Fibroblast of upper back skin (primary cell): ENCODE measurements at regions not wholly inside any gene's neighbourhood (a gene's known extent, or its start where the extent isn't known, plus 50 kb on each side); places are given as distances from the start of the nearest gene placed in this dataset.
"Not testable (repeated sequence)": the region's sequence is repeated elsewhere in the genome, so short reads cannot be mapped to it uniquely, and the experiment has no call there.

Experiments used
- DNase-seq: peaks from one replicate; pipeline ENCODE4 v3.0.0-alpha.2; 2013

GRCh38 chr3:160047876-160048275 lies 59.2 kb downstream of the IL12A start:
- DNase-seq: no peak

- DNase-seq: no peak
These were observed 60.4 kb downstream of the IL12A start for GRCh38 chr3:160049038-160049437.

GRCh38 chr3:160049565-160049964 lies 60.9 kb downstream of the IL12A start:
- DNase-seq: no peak

- no peak for DNase-seq
These were observed 61.4 kb downstream of the IL12A start for GRCh38 chr3:160049988-160050387.

GRCh38 chr3:160052385-160053047 lies 63.9 kb downstream of the IL12A start:
- peak; percentile 26 for DNase-seq

- DNase-seq: no peak
These were observed 64.4 kb downstream of the IL12A start for GRCh38 chr3:160053048-160053391.

GRCh38 chr3:160054862-160055261 lies 66.2 kb downstream of the IL12A start:
- DNase-seq: not testable (repeated sequence)

GRCh38 chr3:160055659-160056058 lies 67.0 kb downstream of the IL12A start:
- no peak for DNase-seq

GRCh38 chr3:160057331-160057730 lies 68.7 kb downstream of the IL12A start:
- DNase-seq: no peak

- DNase-seq: no peak
These were observed 71.9 kb downstream of the IL12A start for GRCh38 chr3:160060409-160061027.

- DNase-seq: no peak
These were observed 72.9 kb downstream of the IL12A start for GRCh38 chr3:160061525-160061924.

- DNase-seq: no peak
These were observed 76.6 kb downstream of the IL12A start for GRCh38 chr3:160065282-160065681.

- DNase-seq: no peak
These were observed 77.2 kb downstream of the IL12A start for GRCh38 chr3:160065786-160066185.

- DNase-seq: no peak
These were observed 81.4 kb downstream of the IL12A start for GRCh38 chr3:160069986-160070385.

- no peak for DNase-seq
These were observed 87.9 kb downstream of the IL12A start for GRCh38 chr3:160076519-160076918.

- no peak for DNase-seq
These were observed 89.9 kb downstream of the IL12A start for GRCh38 chr3:160078533-160078932.

- DNase-seq: no peak
These were observed 93.4 kb downstream of the IL12A start for GRCh38 chr3:160081958-160082533.

GRCh38 chr3:160084998-160085397 lies 96.4 kb downstream of the IL12A start:
- DNase-seq: no peak

GRCh38 chr3:160088492-160089137 lies 100.0 kb downstream of the IL12A start:
- DNase-seq: no peak

- DNase-seq: no peak
These were observed 102.0 kb downstream of the IL12A start for GRCh38 chr3:160090653-160091052.

- DNase-seq: no peak
These were observed 102.8 kb downstream of the IL12A start for GRCh38 chr3:160091441-160091840.

GRCh38 chr3:160092760-160093159 lies 104.1 kb downstream of the IL12A start:
- no peak for DNase-seq

GRCh38 chr3:160094562-160094961 lies 105.9 kb downstream of the IL12A start:
- DNase-seq: no peak

GRCh38 chr3:160097478-160097877 lies 108.8 kb downstream of the IL12A start:
- no peak for DNase-seq
